Breast epithelium (tissue), 3 donors: ENCODE measurements at regions not wholly inside any gene's neighbourhood (a gene's known extent, or its start where the extent isn't known, plus 50 kb on each side); places are given as distances from the start of the nearest gene placed in this dataset.

Experiments
- CTCF ChIP-seq, 3 donors: fragments of 450-650 bp; IDR thresholded peaks; one replicate each; pipeline ENCODE4 v1.5.1; 2016 to 2017; ENCODE audit warnings: antibody characterized with exemption in 3 of 3, mild to moderate bottlenecking in 3 of 3, moderate library complexity in 3 of 3
- POLR2A ChIP-seq: fragments of 450-650 bp; IDR thresholded peaks from one replicate; pipeline ENCODE4 v1.6.1; 2016; ENCODE audit warnings: antibody characterized with exemption, mild to moderate bottlenecking, moderate library complexity

- no peak for TF ChIP-seq POLR2A
- no peak for TF ChIP-seq CTCF (IDR thresholded peaks at IDR 0.05)
These were observed 197.3 kb downstream of the ZBTB18 start for GRCh38 chr1:244248426-244248825.
